Heart left ventricle (tissue), 16 donors: ENCODE measurements at regions not wholly inside any gene's neighbourhood (a gene's known extent, or its start where the extent isn't known, plus 50 kb on each side); places are given as distances from the start of the nearest gene placed in this dataset.
"Not testable (repeated sequence)": the region's sequence is repeated elsewhere in the genome, so short reads cannot be mapped to it uniquely, and the experiment has no call there.

Experiments used
- ATAC-seq, 4 donors: fragments of 200-7000 bp; cut with Tn5 transposase; one replicate each; pipeline ENCODE4 v1.9.1; 2020 to 2022; ENCODE audit warnings: moderate library complexity in 4 of 4, mild to moderate bottlenecking in 3 of 4, moderate number of reproducible peaks in 1 of 4
- DNase-seq, 5 donors: peaks; one replicate each; pipeline ENCODE4 v3.0.0-alpha.2; 2020
- H3K27ac ChIP-seq, 12 donors: fragments of 200-600 bp; sonication (generic) in 4 of 12; one replicate each; pipeline versions ENCODE4 v1.5.0 to v1.8.0; 2016 to 2022; ENCODE audit warnings: mild to moderate bottlenecking in 2 of 12
- H3K27me3 ChIP-seq, 9 donors: fragments of 200-600 bp; sonication (generic) in 2 of 9; one replicate each; pipeline versions ENCODE4 v1.5.1 to v1.8.0; 2016 to 2022; ENCODE audit warnings: mild to moderate bottlenecking in 3 of 9
- H3K36me3 ChIP-seq, 9 donors: fragments of 200-600 bp; sonication (generic) in 2 of 9; one replicate each; pipeline versions ENCODE4 v1.5.0 to v1.8.0; 2018 to 2022; ENCODE audit warnings: mild to moderate bottlenecking in 2 of 9
- H3K4me1 ChIP-seq, 12 donors: fragments of 200-600 bp; sonication (generic) in 4 of 12; one replicate each; pipeline versions ENCODE4 v1.5.0 to v1.8.0; 2016 to 2022; ENCODE audit warnings: mild to moderate bottlenecking in 3 of 12
- H3K4me3 ChIP-seq, 12 donors: fragments of 200-600 bp; sonication (generic) in 4 of 12; one replicate each; pipeline versions ENCODE4 v1.5.0 to v1.8.0; 2017 to 2022; ENCODE audit warnings: mild to moderate bottlenecking in 9 of 12, moderate library complexity in 4 of 12
- H3K9me3 ChIP-seq, 12 donors: fragments of 200-600 bp; sonication (generic) in 4 of 12; one replicate each; pipeline versions ENCODE4 v1.5.0 to v1.8.0; 2016 to 2022; ENCODE audit warnings: mild to moderate bottlenecking in 1 of 12
- CTCF ChIP-seq, 12 donors: fragments of 200-600 bp; sonication (generic) in 4 of 12; IDR thresholded peaks; one replicate each; pipeline versions ENCODE4 v1.5.0 to v1.8.0; 2018 to 2022; ENCODE audit warnings: antibody characterized with exemption in 12 of 12, mild to moderate bottlenecking in 5 of 12
- POLR2A ChIP-seq, 2 donors: fragments of 450-650 bp; IDR thresholded peaks; one replicate each; pipeline ENCODE4 v1.6.1; 2017; ENCODE audit warnings: antibody characterized with exemption in 2 of 2, mild to moderate bottlenecking in 2 of 2, moderate library complexity in 2 of 2
- WGBS, 4 donors: extraction: QIAGEN DNeasy Blood & Tissue Kit in 2 of 4; methylation state at CpG; one replicate each; pipeline versions ENCODE4 v1.1.5 to v1.1.7; 2013 to 2018; 5-methylcytosine and 5-hydroxymethylcytosine counted together
- intact Hi-C, 10 donors: fragments of 100-400 bp; cut with DNase I; formaldehyde crosslinking; loops; one replicate each; pipeline versions ENCODE4 v1.11.1 to v1.14.2; 2022
- donor health status: ischemic (EF 13 %, LVEDD 7.1; RV severe dilation, severe dysfunction).
- donor health status: healthy with polysubstance abuse.
- donor health status: DM: no; HTN: yes; CAD: no.
- donor health status: DM: no; HTN: no; CAD: no.
- donor health status: ischemic (EF 25% LVEDD 6.9; RV normal size, moderate dysfunction).
- donor health status: ischemic (EF 25% LVEDD 5.7; RV mildly dilated, moderate dysfunction).
- donor health status: healthy.
- donor health status: DM: yes; HTN: yes; CAD: no.
- donor health status: ischemic (EF 35%, LVEDD 5.7; RV mildly dilated, moderate dysfunction).
- donor health status: nonischemic (EF 11% LVEDD 7.7; RV severe dilation, severe dysfunction).
- donor health status: DM: yes; HTN: yes; CAD: no.
- donor health status: PGD.
- donor health status: ischemic (EF 29% LVEDD 5.4; RV normal size, mild dysfunction).
- donor health status: nonischemic (EF 23%, LVEDD 6.1; RV moderate dilation, normal function).

- DNase-seq (no peak), ATAC-seq (no peak)
- WGBS, 4 donors: 35 to 49% (median 43%) methylated on average over 2 of the region's 2 CpGs
- Histone ChIP-seq H3K27ac (no peak overlapping the region), H3K27me3 (no peaks in the 10 kb centered on the region), H3K36me3 (no peaks in the 10 kb centered on the region), H3K9me3 (peaks cover 0 to 4% (median 0%) of the 10 kb centered on the region in 12 donors), H3K4me3 (no peak overlapping the region), H3K4me1 (peaks cover 0 to 2% (median 0%) of the 10 kb centered on the region in 12 donors)
- no peak for TF ChIP-seq CTCF (IDR thresholded peaks at IDR 0.05)
- TF ChIP-seq POLR2A (IDR thresholded peaks at IDR 0.05): no peak
- intact Hi-C loops: no loop called here
Observed at GRCh38 chr3:176041812-176042211, 1155.5 kb downstream of the TBL1XR1 start.

- no peaks in the 10 kb centered on the region for H3K4me1 ChIP-seq
- H3K27me3 ChIP-seq: no peaks in the 10 kb centered on the region
- intact Hi-C loops: no loop called here
- no peak for ATAC-seq
- no peak for DNase-seq
- no peak overlapping the region for H3K4me3 ChIP-seq
- H3K27ac ChIP-seq: no peak overlapping the region
- peaks cover 0 to 11% (median 0%) of the 10 kb centered on the region in 12 donors for H3K9me3 ChIP-seq
- 88 to 95% (median 93%) methylated on average over 4 of the region's 4 CpGs for WGBS, 4 donors
- no peak for TF ChIP-seq CTCF (IDR thresholded peaks at IDR 0.05)
- H3K36me3 ChIP-seq: no peaks in the 10 kb centered on the region
Observed at GRCh38 chr3:176041185-176041584, 1156.1 kb downstream of the TBL1XR1 start.

GRCh38 chr3:176037636-176038035 lies 1159.6 kb downstream of the TBL1XR1 start:
- H3K9me3 ChIP-seq: peaks cover 0 to 10% (median 0%) of the 10 kb centered on the region in 12 donors
- ATAC-seq (no peak), DNase-seq (no peak)
- H3K27me3 ChIP-seq: no peaks in the 10 kb centered on the region
- no peak for TF ChIP-seq CTCF (IDR thresholded peaks at IDR 0.05)
- no peak for TF ChIP-seq POLR2A (IDR thresholded peaks at IDR 0.05)
- H3K27ac ChIP-seq: no peak overlapping the region
- H3K4me3 ChIP-seq: no peak overlapping the region
- no peaks in the 10 kb centered on the region for H3K36me3 ChIP-seq
- H3K4me1 ChIP-seq: no peaks in the 10 kb centered on the region
- 58 to 62% (median 61%) methylated on average over 1 of the region's 1 CpG for WGBS, 4 donors
- intact Hi-C loops: no loop called here

- ATAC-seq (no peak), DNase-seq (no peak)
- 78 to 81% (median 80%) methylated on average over 4 of the region's 4 CpGs for WGBS, 4 donors
Observed at GRCh38 chr3:176032043-176032442, 1165.2 kb downstream of the TBL1XR1 start.

GRCh38 chr3:176016203-176016602 lies 1157.1 kb downstream of the NAALADL2 start:
- H3K27me3 ChIP-seq, H3K9me3 ChIP-seq, H3K27ac ChIP-seq, intact Hi-C loops, ATAC-seq, H3K4me1 ChIP-seq, H3K36me3 ChIP-seq, H3K4me3 ChIP-seq: not testable (repeated sequence)
- 90 to 94% (median 91%) methylated on average over 18 to 20 of the region's 20 CpGs for WGBS, 4 donors
- peak in 1 of 5 donors; percentile 31 for DNase-seq

More at GRCh38 chr3:176032043-176032442, 1165.2 kb downstream of the TBL1XR1 start:
- Histone ChIP-seq H3K27ac (no peak overlapping the region), H3K9me3 (peaks cover 0 to 10% (median 0%) of the 10 kb centered on the region in 12 donors), H3K4me3 (no peak overlapping the region), H3K27me3 (no peaks in the 10 kb centered on the region), H3K36me3 (no peaks in the 10 kb centered on the region), H3K4me1 (no peaks in the 10 kb centered on the region)
- TF ChIP-seq CTCF (IDR thresholded peaks at IDR 0.05) (no peak), POLR2A (IDR thresholded peaks at IDR 0.05) (no peak)
- intact Hi-C loops: no loop called here

- H3K9me3 ChIP-seq, H3K4me1 ChIP-seq, intact Hi-C loops, H3K27me3 ChIP-seq, H3K27ac ChIP-seq, DNase-seq, H3K4me3 ChIP-seq, H3K36me3 ChIP-seq, ATAC-seq: not testable (repeated sequence)
- 91 to 97% (median 94%) methylated on average over 5 of the region's 5 CpGs for WGBS, 4 donors
Observed at GRCh38 chr3:176015228-176015627, 1156.1 kb downstream of the NAALADL2 start.
